HG02571 (cell line): ENCODE measurements at regions not wholly inside any gene's neighbourhood (a gene's known extent, or its start where the extent isn't known, plus 50 kb on each side); places are given as distances from the start of the nearest gene placed in this dataset.
"Not testable (repeated sequence)": the region's sequence is repeated elsewhere in the genome, so short reads cannot be mapped to it uniquely, and the experiment has no call there.

ENCODE experiments used
- ATAC-seq: cut with Tn5 transposase; IDR thresholded peaks from one replicate; pipeline ENCODE4 v1.9.1; 2021; ENCODE audit warnings: mild to moderate bottlenecking, moderate library complexity; ENCODE audit not compliant: unreplicated experiment

DNA sequence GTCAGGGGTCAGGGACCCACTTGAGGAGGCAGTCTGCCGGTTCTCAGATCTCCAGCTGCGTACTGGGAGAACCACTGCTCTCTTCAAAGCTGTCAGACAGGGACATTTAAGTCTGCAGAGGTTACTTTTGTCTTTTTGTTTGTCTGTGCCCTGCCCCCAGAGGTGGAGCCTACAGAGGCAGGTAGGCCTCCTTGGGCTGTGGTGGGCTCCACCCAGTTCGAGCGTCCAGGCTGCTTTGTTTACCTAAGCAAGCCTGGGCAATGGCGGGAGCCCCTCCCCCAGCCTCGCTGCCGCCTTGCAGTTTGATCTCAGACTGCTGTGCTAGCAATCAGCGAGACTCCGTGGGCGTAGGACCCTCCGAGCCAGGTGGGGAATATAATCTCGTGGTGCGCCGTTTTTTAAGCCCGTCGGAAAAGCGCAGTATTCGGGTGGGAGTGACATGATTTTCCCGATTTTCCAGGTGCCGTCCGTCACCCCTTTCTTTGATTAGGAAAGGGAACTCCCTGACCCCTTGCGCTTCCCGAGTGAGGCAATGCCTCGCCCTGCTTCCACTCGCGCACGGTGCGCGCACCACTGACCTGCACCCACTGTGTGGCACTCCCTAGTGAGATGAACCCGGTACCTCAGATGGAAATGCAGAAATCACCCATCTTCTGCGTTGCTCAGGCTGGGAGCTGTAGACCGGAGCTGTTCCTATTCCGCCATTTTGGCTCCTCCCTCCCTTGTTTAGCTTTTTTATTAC, 268.6 kb upstream of the SATB1 start:
- ATAC-seq, result not testable (repeated sequence)

DNA sequence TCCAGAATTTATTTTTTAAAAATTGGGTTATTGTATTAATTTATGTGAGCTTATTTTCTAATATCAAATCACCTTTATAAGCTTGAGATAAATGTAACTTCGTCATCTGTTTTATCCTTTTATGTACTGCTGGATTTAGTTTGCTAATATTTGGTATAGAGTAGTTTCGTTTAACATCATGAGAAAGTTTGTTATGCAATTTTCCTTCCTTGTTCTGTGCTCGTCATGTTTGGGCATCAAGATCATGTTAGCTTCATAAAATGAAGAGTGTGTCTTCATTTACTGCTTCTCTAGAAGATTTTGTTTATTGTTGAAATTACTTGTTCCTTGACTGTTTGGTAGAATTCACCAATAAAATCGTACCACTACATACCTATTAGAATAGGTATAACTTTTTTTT, 262.1 kb upstream of the SATB1 start:
- no peak for ATAC-seq

DNA sequence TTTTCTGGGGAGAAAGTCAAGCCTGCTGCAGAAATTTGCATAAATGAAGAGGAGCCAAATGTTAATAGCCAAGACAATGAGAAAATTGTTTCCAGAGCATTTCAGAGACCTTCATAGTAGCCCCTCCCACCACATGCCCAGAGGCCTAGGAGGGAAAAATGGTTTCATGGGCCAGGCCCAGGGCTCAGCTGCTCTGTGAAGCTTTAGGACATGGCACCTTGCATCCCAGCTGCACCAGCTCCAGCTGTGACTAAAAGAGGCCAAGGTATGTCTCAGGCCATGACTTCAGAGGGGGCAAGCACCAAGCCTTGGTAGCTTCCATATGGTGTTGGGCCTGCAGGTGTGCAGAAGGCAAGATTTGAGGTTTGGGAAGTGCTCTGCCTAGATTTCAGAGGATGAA, 258.8 kb upstream of the SATB1 start:
- ATAC-seq, result no peak

DNA sequence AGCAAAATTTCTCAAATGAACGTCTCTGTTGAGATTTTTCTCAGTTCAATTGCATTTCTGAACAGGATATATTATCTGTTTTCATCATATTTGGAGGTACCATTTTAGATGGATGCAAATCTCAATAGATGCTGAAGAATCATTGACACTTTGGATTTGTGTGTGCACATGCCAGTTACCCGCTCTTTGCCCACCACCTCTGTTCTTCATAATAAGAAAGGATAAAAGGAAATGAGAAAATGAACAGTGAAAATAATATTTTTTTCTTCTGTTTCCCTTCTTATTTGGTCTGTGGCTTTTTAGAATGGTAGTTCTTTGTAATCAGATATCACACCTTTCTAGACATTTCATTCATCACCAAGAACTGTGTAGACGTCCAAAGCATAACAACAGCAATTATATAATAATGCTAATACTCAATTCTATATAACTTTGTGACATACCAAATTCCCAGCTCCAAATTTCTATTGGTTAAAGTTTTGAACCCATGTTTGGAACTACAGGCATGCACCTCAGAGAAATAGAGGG, 256.7 kb upstream of the SATB1 start:
- no peak for ATAC-seq

DNA sequence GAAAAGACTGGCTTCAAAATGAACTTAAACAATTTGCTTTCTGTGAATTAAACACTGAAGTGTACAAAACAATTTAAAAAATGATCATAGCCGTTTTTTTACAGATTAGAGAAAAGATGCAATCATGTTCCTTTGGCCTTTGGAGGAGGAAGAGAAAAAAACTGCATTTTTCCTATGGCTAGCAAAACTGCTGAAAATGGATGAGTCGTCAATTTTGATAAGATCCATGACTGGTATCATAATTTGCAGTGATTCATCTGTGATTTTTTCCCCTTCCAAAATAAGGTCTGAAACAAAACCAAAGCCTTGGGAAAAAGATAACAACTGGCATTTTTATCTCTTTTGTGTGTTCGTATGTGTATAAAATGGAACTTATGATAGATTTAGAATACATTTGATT, 255.6 kb upstream of the SATB1 start:
- no peak for ATAC-seq

DNA sequence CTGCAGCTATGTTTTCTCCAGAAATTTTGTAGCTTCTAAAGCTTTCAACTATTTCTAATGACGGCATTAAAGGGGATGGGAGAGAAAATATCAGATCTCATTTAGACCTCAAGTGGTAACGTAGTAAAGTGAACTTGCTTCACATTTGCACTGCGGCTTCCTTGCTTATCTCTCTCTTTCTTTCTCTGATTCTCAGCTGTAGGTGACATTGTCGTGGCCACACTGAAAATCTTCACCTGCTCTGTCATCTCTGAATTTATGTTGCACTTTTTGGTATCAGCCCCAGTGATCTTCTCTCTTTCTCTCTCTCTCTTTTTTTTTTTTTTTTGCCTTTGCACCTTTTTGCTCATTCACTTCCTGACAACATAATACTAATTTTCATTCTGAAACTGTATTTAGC, 254.1 kb upstream of the SATB1 start:
- no peak for ATAC-seq

DNA sequence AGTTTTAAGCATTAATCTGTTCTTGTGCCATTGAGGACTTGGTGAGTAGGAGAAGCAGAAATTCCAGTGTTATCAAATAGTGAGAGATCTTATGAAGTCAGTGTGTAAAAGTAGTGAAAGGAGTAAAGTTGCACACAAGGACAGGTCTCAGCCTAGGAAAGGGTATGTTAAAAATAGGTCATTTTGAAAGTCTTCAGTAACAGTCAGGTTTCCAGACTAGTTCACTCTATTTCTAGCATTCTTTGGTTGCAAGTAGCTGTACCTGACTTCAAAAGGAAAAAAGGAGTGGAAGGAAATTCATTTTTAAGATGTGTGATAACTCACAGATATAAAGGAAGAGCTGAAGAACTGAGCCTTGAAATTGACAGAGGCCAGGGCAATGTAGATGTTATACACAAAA, 250.1 kb upstream of the SATB1 start:
- no peak for ATAC-seq

DNA sequence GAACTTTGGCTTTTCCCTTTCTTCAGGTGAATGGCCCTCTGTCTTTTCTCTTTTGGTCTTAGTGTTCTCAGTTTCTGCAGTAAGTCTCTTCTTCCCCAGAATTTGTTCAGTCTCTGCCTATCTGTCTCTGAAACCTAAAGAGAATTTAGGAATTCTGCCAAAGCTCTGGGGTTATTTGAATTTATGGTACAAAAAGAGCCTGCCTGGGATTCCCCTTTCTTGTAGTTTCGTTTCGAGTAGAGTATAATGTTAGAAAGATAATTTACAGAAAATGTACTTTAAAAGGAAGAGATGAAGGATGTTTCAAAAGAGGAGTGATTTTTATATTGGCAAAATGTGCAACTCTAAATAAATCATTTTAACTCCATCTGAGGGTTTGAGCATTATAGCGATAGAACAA, 247.4 kb upstream of the SATB1 start:
- ATAC-seq, result no peak

DNA sequence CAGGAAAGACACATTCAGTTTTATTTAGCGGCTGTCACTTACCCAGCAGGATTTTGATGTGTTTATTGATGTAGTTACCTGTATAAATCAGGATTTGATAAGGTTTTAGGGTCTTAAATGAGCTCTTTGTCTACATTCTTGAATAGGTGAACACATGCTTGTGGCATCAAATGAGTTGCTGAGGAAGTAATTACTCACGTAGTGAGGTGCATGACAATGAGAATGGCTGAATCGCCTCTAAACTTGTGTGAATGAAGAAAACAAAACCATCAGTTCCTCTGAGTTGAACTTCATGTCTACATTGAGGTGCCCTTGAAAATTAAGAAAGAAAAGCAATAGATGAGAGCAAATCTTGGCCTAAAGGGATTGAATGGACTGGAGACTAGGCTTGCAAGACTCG, 245.6 kb upstream of the SATB1 start:
- ATAC-seq, result no peak

DNA sequence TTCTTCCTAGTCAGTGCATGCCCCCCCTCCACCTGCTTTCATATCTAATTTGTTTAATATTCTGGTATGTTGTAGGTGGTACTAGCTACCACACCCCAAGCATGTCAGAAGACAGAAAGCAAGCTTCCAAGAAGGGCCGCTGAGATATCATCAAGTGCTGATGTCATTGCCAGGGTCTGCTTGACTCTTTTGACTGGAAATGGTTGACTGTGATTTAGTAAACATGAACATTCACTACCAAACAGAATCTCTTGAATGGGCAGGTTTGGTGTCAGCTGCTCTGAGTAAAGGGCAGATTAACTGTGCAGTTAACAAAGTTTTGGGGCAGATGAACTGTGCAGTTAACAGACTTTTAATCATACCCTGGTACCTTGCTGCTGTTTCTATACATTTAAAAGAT, 244.2 kb upstream of the SATB1 start:
- no peak for ATAC-seq

DNA sequence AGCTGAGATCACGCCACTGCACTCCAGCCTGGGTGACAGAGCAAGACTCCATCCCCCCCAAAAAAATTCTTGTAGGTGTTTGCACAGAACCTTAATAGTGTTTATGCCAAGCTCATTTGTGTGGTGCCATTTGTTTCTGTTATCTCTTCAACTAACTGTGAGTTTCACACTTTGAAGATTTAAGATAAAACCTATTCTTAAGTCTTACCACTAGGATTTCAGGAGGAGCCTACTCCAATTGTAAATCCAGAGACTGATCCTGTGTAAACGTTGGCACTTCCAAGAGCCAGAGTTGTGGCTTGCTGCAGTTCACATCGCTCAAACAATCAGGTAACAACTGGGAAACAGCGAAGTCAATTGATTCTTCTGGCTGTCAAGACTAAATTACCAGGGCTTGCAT, 242.4 kb upstream of the SATB1 start:
- ATAC-seq, result no peak

DNA sequence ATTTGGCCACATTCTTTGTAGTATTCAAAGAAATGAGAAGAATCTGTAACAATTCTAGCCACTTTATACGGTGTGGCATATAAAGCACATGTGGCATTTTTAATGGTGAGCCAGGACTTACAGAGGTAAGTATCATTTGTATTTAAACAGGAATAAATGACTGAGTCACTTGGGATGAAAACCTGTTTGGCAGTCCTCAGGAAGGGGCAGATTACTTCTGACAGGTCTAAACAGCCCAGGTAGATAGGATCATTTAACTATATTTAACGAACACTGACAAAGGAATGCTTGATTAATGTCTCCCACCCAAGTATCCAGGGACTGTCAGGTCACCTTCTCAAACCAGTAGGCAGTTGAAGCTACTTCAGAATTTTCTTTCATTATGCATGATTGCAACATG, 241.5 kb upstream of the SATB1 start:
- no peak for ATAC-seq

DNA sequence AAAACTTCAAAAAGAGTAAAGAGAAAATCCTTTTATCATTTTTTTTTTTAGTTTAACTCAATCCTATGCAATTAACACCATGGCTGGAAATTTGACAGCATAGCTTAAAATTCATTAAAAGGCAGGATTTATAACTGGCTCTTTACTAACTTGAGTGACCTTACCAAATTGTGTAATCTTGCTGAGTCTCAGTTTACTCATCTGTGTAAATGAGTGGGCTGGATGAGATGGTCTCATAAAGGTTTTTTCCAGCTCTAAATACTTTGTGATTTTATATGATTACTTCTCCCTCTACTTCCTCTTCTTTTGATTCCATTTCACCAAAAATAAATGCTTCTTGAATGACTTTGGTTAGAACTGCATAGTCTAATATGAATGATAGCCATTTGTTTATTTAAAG, 234.9 kb upstream of the SATB1 start:
- no peak for ATAC-seq

DNA sequence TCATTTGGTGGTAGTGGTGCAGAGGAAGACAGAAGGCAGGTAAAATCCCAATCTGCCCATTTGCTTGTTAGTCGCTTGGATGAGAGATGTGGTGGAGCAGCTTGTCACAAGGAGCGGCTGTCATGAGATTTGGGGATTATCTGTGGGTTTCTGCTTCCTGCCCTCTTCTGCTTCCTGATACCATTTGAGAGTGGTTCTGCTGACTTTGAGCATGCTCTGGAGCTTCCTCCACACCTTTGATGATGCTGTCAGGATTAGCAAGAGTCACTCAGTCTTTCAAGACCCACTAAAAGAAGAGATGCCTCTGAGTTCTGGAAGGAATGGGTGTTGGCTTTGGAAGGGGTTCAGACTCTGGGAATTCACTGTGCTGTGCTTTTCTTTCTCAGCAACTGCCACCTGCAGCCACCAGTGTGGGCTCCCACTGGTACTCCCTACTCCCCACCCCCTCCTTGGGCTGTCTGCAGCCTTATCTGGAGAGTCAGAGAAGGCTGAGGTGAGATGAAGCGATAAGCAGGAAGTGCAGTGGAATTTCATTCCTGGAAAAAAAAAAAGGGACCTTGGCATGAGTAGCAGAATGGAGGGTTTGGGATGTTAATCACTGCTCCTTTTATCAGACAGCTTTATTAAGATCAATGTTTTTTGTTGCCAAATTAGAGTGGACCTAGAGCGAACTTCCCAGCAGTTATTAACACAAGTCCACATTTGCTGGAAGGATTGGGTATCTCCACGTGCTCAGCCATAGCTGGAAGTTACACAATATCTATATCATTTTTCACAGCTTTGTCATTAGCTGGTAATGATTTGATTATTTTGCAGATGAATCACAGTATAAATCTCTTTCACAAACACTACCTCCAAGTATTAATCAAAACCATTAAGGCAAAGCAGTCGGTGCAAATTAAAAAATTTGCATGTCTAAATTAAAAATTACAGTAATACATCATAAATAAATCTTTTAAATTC, 233.0 kb upstream of the SATB1 start:
- ATAC-seq, result no peak

DNA sequence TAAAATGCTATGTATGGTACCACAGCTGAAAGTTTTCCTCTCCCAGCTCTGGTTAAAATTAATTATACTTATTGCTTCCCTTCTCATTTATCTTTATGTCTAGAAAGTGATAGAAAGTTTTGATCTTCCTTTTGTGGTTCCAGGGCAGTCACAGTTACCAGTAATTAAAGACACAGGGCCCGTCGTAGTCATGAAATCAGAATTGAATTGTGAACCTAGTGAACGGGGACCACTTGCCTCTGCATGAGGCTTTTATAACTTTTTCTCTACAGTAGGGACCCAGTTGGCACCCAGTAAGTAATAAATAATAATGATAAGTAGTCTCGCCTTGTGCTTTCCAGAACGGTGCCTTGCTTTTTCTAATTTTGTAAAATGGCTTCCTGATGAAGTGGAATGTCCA, 231.7 kb upstream of the SATB1 start:
- ATAC-seq, result no peak

DNA sequence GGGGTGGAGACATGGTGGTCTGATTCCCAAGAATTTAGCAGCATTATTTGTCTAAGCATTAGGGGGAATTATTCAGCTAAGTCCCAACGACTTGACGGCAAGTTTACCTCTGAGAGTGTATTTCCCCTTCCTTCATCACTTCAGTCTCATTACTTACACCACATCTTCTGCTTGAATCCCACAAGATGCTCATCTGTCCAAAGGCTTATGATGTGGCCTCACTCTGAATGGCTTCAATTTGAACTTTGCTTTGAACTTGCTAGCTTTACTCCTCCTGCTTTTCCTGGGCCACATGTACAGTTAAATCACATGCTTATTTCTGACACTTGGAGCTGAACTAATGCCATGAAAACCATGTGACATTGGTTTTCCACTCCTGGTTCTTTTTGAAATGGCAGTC, 231.3 kb upstream of the SATB1 start:
- ATAC-seq, result no peak

DNA sequence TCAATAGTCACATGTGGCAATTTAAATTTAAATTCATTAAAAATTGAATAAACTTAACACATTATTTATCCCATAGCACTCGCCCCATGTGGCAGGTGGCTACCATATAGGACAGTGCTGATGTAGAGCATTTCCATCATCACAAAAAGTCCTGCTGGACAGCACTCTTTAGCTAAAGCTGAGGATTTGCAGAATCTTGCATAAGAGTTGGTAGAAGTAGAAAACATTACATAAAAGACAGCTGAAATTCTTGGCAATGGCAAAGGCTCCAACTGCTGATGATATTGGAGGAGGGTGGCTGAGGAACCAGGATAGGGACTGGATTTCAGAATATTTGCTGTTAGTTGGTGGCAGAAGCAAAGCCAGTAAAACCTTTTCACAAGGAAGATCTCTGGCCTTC, 230.7 kb upstream of the SATB1 start:
- no peak for ATAC-seq

DNA sequence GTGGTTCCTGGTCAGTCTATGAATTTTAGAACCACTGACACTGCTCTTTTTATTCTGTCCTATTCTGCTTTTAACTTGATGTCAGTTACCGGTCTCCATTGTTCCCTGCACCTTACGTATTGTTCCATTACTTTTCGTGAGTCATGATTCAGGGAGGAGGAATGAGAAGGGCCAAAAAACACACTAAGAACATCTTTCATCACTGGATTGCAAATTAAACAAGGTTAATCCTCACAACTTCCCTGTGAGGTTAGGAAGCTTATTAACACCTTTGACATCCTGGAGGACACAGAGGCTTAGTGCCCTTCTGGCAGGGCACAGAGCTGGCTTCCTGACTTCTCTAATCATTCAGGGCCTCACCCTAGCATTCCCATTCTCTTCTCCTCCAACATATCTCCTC, 227.6 kb upstream of the SATB1 start:
- no peak for ATAC-seq

DNA sequence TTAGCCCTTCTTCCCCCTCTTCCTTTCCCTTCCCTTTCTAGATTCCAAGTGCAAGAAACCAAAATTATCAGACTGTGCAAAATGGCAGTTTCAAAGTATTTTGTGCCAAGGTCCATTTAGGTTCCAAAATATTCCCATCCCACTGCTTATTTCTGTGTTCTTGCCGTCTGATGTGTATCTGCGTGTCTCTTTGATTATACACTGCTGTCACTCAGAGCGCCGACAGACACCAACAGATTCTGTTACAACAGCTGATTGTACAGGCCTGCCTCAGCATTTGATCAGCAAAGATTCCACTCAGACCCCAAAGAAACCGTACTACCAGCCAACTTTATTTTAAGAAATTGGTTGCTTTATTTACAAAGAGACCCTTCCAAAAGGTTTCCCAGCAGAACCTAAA, 225.6 kb upstream of the SATB1 start:
- no peak for ATAC-seq

DNA sequence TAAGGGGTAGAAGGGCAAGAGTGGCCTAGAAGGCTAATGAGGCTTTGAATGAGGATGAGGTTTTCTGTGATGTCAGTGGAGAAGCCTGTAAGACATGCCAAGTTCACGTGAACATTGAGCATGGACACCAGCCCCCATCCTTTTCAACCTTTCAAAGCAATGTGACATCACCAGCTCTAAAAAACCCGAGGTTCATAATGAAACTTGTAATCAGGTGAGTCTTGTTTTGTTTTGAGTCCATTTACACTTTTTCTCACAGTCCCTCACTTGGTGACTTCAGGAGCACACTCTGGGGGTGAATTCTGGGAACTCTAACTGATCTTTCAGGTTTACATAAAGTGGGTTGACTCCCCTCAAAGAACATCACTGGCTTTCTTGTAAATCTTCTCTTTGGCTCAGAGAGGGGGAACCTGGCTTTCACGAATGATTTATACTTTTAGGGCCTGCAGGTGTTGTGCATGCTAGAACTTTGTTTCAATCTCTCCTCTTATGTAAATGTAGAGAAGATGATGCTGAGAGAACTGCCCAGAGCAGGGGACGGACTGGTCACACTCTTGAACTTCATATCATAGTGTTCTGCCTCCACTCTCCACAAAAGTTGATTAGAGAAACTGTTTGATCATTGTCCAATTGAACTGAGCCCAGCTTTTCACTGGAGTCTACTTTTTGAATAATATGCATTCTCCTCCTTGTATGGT, 224.7 kb upstream of the SATB1 start:
- peak; percentile 85 for ATAC-seq

DNA sequence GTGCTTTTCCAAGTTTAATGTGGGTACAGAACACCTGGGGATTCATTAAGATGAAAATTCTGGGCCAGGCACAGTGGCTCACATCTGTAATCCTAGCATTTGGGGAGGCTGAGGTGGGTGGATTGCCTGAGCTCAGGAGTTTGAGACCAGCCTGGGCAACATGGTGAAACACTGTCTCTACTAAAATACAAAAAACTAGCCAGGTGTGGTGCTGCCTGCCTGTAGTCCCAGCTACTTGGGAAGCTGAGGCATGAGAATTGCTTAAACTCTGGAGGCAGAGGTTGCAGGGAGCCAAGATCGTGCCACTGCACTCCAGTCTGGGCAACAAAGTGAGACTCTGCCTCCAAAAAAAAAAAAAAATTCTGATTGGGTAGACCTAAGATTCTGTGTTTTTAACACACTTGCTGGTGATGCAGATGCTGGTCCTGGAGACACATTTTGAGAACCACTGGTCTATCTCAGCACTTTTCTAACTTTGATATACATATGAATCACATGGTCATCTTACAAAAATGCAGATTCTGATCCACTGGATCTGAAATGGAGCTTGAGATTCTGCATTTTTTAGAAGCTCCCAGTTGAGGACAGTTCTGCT, 223.8 kb upstream of the SATB1 start:
- ATAC-seq, result no peak
